ENCODE measurements at regions not wholly inside any gene's neighbourhood (a gene's known extent, or its start where the extent isn't known, plus 50 kb on each side); places are given as distances from the start of the nearest gene placed in this dataset.

GRCh38 chr10:120960725-120961124 lies 109.6 kb downstream of the WDR11 start:
- no peak for FAIRE-seq

GRCh38 chr10:120961795-120962755 lies 110.9 kb downstream of the WDR11 start:
- FAIRE-seq: no peak

GRCh38 chr10:120962756-120963593 lies 111.8 kb downstream of the WDR11 start:
- FAIRE-seq: no peak

GRCh38 chr10:120963594-120964220 lies 112.5 kb downstream of the WDR11 start:
- FAIRE-seq: no peak

GRCh38 chr10:120966657-120967045 lies 115.5 kb downstream of the WDR11 start:
- no peak for FAIRE-seq

- FAIRE-seq: no peak
Measured at GRCh38 chr10:120969219-120969645, 118.1 kb downstream of the WDR11 start.

- no peak for FAIRE-seq
Measured at GRCh38 chr10:120970595-120971529, 119.7 kb downstream of the WDR11 start.

DNA sequence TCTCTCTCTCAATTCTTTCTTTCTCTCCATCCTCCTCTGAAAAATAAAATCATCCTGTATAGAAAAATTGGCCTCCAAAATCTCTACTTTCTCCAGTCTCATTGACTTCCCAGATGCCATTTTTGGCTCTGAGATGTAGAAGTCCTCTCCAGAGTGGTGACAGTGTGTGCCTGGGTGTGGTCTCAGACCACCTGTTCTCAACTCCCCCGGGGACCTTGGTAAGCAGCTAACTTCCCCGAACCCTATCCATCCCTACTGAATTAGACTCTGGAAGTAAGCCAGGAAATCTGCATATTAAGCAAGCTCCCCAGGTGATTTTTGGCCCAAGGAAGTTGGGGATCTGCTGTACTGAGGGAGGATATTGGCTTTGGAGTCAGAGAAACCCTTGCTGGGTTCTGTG lies 120.5 kb downstream of the WDR11 start:
- no peak for FAIRE-seq

DNA sequence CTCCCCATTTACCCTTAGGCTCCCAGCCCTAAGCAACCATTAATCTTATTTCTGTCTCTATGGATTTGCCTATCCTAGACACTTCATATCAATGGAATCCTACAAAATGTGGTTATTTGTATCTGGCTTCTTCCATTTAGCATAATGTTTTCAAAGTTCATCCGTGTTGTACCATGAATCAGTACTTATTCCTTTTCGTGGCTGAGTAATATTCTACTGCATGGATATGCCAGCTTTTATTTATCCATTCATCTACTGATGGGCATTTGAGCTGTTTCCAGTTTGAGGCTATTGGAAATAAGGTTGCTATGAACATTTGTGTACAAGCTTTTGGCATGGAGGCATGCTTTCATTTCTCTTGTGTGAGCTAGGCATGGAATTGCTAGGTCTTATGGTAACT lies 121.1 kb downstream of the WDR11 start:
- no peak for FAIRE-seq

GRCh38 chr10:120975072-120975867 lies 124.1 kb downstream of the WDR11 start:
- no peak for FAIRE-seq

GRCh38 chr10:120975868-120976225 lies 124.7 kb downstream of the WDR11 start:
- no peak for FAIRE-seq

GRCh38 chr10:120977897-120978296 lies 126.7 kb downstream of the WDR11 start:
- no peak for FAIRE-seq

DNA sequence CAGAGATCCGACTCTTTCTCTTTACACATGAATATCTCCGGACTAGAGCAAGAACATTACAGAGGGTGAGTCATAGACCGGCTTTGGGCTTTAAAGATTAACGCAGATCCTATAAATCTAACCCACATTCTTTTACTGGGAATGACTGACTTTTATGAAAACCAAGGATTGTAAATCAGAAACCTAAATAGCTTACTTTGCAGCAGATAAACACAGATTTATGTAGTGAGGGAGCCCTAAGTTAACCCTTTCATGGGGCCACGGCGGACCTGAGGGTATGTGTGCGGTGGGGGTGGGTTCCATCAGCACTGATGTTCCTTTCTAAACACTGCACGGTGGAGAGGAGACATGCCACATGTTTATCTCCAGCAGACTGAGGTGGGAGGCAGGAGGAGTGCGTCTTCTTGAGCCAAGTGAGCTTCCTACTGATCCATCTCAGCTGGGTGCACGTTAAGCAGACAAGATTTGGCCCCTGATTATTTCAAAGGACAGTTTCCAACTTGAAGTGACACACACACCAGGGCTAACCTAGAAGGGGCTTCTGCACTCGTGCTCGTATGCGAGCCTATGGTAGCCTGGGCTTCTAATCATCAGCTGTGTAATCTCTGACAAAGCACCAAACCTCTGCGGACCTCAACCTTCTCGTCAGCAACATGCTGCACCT lies 127.6 kb downstream of the WDR11 start:
- no peak for FAIRE-seq

DNA sequence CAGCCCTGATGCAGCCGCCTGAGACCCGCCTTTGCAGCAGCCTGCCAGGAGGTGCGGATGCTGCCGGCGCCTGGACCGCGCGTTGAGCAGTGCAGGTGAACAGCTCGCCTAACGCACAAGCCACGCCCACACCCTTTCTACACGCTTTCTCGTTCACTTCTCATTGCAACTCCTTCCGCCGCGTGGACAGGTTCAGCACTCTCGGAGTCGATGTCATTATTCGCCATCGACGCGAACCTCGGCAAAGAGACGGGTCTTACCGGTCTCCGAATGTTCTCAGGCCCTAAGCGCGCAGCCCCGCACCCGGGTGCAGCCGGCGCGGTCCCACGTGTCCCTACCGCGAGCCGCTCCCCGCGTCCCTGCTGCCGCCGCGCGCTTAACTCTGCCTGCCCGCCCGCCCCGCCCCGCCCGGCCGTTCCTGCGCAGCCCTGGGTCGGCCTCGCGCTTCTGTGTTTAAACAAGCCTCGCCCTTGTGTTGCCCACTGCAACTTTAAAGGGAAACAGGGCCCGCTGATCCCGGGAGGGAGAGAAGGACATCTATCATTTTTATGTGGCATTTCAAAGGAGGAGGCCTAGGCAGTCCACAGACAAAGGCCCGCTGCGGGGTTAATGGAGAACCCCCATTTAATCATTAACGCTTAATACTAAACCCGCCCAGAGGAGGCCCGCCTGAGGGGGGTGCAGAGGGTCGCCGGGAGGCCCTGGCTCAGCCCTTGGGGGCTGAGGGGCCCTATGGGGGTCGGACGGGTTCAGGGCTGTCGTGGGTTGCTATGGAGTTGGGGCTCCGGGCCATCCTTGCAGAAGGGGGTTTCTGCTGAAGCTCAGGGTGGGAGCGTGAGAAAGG lies 128.5 kb downstream of the WDR11 start:
- FAIRE-seq: no peak

GRCh38 chr10:120980279-120981255 lies 129.4 kb downstream of the WDR11 start:
- no peak for FAIRE-seq

DNA sequence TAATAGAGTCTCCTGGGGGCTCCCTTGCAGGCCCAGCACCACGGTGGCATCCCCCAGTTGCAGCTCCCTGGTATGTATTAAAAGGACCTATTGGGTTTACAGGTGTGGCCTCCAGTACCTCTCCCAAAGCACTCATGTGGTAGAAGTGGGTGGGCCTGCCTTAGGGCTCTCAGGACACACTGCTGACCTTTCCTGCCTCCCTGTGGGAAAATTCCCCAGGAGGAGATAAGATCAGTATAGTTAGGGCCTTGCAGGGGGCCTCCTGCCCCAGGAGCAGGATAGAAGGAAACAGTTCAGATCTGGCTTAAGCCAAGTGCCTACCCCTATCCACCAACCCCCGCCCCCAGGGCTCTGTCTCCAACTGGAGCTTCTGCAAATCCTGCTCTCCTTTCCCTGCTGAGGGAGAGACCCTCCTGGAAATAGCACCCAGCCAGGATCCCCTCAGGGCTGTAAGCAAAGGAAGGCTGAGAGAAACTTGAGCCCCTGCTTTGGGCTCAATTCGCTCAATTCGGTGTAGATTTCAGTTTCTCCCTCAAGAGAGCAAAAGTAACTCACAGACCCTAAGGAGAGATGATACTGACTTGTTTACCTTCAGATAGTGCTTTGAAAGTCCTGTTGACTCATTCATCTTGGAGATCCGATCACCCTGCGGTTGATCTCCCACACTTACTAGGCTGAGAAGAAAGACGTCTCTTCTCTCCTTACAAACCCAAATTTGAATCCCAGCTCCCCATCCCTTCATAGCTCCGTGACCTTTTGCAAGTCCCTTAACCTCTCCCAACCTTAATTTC lies 130.6 kb downstream of the WDR11 start:
- no peak for FAIRE-seq

DNA sequence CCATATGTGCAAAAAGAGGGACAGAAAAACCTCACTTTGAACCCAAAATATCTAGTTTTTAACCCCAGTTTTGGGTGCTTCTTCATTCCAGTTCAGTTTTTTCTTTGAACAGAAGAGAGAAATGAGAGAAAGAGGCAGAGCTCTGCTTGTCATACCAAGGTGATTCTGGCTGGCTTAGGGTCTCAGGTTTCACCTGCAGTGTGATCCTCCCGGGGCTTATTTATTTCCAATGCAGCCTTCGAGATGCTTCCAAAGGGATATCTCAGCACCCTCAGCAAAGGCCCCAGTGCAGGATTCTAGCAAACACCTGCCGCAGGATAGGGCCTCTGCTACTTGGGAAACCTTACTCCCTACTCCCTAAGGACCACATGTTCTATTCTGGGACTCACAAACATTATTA lies 131.3 kb downstream of the WDR11 start:
- FAIRE-seq: no peak

GRCh38 chr10:120983721-120984120 lies 132.6 kb downstream of the WDR11 start:
- no peak for FAIRE-seq

All from endometrium (tissue), 2 donors.